Loucy (cell line): ENCODE measurements at regions not wholly inside any gene's neighbourhood (a gene's known extent, or its start where the extent isn't known, plus 50 kb on each side); places are given as distances from the start of the nearest gene placed in this dataset.
"Not testable (repeated sequence)": the region's sequence is repeated elsewhere in the genome, so short reads cannot be mapped to it uniquely, and the experiment has no call there.

Experiments
- H2AFZ ChIP-seq: fragments of 200-600 bp; sonication (generic); 2 replicates; pipeline ENCODE4 v1.6.0; 2016; ENCODE audit warnings: antibody characterized with exemption, mild to moderate bottlenecking, low read length, moderate library complexity
- H3F3A ChIP-seq: fragments of 200-600 bp; 2 replicates; pipeline ENCODE4 v1.6.0; 2016; ENCODE audit warnings: antibody characterized with exemption, low read depth, mild to moderate bottlenecking
- H3K27me3 ChIP-seq: fragments of 200-600 bp; sonication (generic); 2 replicates; pipeline ENCODE4 v1.6.1; 2014; ENCODE audit warnings: low read length, mild to moderate bottlenecking; ENCODE audit not compliant: insufficient read depth, poor library complexity, severe bottlenecking
- H3K36me3 ChIP-seq: fragments of 200-600 bp; sonication (generic); 2 replicates; pipeline ENCODE4 v1.6.1; 2016; ENCODE audit warnings: low read length; ENCODE audit not compliant: insufficient read depth
- H3K4me1 ChIP-seq: fragments of 200-600 bp; sonication (generic); 2 replicates; pipeline ENCODE4 v1.5.1; 2014; ENCODE audit warnings: low read length, mild to moderate bottlenecking; ENCODE audit not compliant: insufficient read depth, poor library complexity, severe bottlenecking
- H3K4me2 ChIP-seq: fragments of 200-600 bp; sonication (generic); 2 replicates; pipeline ENCODE4 v1.6.0; 2014; ENCODE audit warnings: antibody characterized with exemption, low read length, low read depth, mild to moderate bottlenecking; ENCODE audit not compliant: poor library complexity, severe bottlenecking
- H3K4me3 ChIP-seq: fragments of 200-600 bp; sonication (generic); 2 replicates; pipeline ENCODE4 v1.5.1; 2014; ENCODE audit warnings: low read length, mild to moderate bottlenecking, mixed read lengths; ENCODE audit not compliant: poor library complexity, severe bottlenecking
- H3K79me2 ChIP-seq: fragments of 200-600 bp; sonication (generic); 2 replicates; pipeline ENCODE4 v1.6.1; 2014; ENCODE audit warnings: low read length; ENCODE audit not compliant: insufficient read depth
- H3K9ac ChIP-seq: fragments of 200-600 bp; sonication (generic); 2 replicates; pipeline ENCODE4 v1.6.0; 2014; ENCODE audit warnings: mild to moderate bottlenecking, low read depth, low read length, moderate library complexity; ENCODE audit not compliant: poor library complexity, severe bottlenecking
- H3K9me2 ChIP-seq: fragments of 200-600 bp; sonication (generic); replicated peaks from 2 replicates; pipeline ENCODE4 v1.6.1; 2016; ENCODE audit warnings: low read depth, low read length, mixed read lengths
- H3K9me3 ChIP-seq: fragments of 200-600 bp; sonication (generic); 2 replicates; pipeline ENCODE4 v1.6.1; 2014; ENCODE audit warnings: mild to moderate bottlenecking, antibody characterized with exemption, low read length, low read depth; ENCODE audit not compliant: insufficient read depth
- H4K20me1 ChIP-seq: fragments of 200-600 bp; sonication (generic); 2 replicates; pipeline ENCODE4 v1.6.0; 2014; ENCODE audit warnings: antibody characterized with exemption, low read length, mild to moderate bottlenecking; ENCODE audit not compliant: insufficient read depth, poor library complexity, severe bottlenecking
- EZH2phosphoT487 ChIP-seq: fragments of 200-600 bp; IDR thresholded peaks from 2 replicates; pipeline ENCODE4 v1.6.1; 2018; ENCODE audit warnings: antibody characterized with exemption, mild to moderate bottlenecking, moderate library complexity, borderline replicate concordance
- TF ChIP-seq, protein P1 (sequence below): fragments of 200-600 bp; sonication (generic); conservative IDR thresholded peaks from 2 replicates; pipeline ENCODE4 v1.5.1; 2014; ENCODE audit warnings: mild to moderate bottlenecking, antibody characterized with exemption, low read length

- no peaks in the 10 kb centered on the region for H3K9me3 ChIP-seq
- 0 out of 2 replicates have a peak, but pooled peaks cover 4% of the 10 kb centered on the region for H3K9me2 ChIP-seq
- H3K27me3 ChIP-seq: no peaks in the 10 kb centered on the region
- H3K4me1 ChIP-seq: no peaks in the 10 kb centered on the region
- no peak overlapping the region for H3K9ac ChIP-seq
- no peak overlapping the region for H3K4me2 ChIP-seq
- TF ChIP-seq, protein P1, sequence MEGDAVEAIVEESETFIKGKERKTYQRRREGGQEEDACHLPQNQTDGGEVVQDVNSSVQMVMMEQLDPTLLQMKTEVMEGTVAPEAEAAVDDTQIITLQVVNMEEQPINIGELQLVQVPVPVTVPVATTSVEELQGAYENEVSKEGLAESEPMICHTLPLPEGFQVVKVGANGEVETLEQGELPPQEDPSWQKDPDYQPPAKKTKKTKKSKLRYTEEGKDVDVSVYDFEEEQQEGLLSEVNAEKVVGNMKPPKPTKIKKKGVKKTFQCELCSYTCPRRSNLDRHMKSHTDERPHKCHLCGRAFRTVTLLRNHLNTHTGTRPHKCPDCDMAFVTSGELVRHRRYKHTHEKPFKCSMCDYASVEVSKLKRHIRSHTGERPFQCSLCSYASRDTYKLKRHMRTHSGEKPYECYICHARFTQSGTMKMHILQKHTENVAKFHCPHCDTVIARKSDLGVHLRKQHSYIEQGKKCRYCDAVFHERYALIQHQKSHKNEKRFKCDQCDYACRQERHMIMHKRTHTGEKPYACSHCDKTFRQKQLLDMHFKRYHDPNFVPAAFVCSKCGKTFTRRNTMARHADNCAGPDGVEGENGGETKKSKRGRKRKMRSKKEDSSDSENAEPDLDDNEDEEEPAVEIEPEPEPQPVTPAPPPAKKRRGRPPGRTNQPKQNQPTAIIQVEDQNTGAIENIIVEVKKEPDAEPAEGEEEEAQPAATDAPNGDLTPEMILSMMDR: no peak
- TF ChIP-seq EZH2phosphoT487: no peak
- H3F3A ChIP-seq: no peaks in the 10 kb centered on the region
- no peak overlapping the region for H2AFZ ChIP-seq
- H3K4me3 ChIP-seq: no peak overlapping the region
- no peaks in the 10 kb centered on the region for H3K36me3 ChIP-seq
- H4K20me1 ChIP-seq: no peaks in the 10 kb centered on the region
- no peaks in the 10 kb centered on the region for H3K79me2 ChIP-seq
Measured at GRCh38 chr13:54611390-54611789, 1582.8 kb downstream of the OLFM4 start.

DNA sequence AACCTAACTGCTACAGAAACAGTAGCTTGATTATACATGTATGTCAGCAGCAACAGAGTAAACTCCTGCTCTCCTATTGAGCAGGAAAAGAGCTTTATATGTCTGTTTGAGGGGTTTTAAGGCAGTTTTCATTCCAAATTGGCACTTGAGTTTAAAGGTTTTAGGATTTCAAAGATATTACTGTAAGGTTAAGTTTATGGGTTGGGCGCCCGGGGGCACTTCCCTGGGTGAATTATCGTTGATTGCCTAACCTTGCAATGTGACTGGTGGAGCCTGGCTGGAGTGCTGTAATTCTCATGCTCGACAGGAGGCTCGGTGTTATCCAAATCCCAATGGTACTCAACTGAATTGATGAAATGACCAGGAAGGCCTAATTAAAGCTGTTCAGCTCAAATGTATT is 1586.1 kb downstream of the OLFM4 start:
- Histone ChIP-seq H3K79me2 (no peaks in the 10 kb centered on the region), H2AFZ (no peak overlapping the region), H3K36me3 (no peaks in the 10 kb centered on the region), H4K20me1 (no peaks in the 10 kb centered on the region), H3K4me1 (no peaks in the 10 kb centered on the region), H3K9me3 (no peaks in the 10 kb centered on the region), H3K4me3 (no peak overlapping the region), H3K9ac (no peak overlapping the region), H3K27me3 (no peaks in the 10 kb centered on the region), H3K4me2 (no peak overlapping the region), H3K9me2 (no peaks in the 10 kb centered on the region), H3F3A (no peaks in the 10 kb centered on the region)
- TF ChIP-seq, protein P1: no peak
- TF ChIP-seq EZH2phosphoT487: no peak

DNA sequence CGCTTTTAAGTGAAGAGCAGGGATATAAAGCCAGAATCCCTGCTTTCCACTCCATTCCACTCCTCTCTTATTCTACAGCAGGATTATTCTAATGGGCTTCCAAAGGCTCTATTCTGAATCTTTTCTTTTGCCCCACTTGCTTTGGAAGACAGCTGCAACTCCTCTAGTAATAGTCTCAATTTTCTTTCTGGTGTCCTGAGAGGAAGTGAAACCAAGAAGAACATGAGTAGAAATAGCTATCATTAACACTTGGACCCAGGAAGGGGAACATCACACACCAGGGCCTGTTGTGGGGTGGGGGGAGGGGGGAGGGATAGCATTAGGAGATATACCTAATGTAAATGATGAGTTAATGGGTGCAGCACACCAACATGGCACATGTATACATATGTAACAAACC is 1597.9 kb downstream of the OLFM4 start:
- H3K4me1 ChIP-seq, H3K9me2 ChIP-seq, H3K36me3 ChIP-seq, H3K27me3 ChIP-seq, H3K9ac ChIP-seq, H3K9me3 ChIP-seq, H3K79me2 ChIP-seq, H3K4me3 ChIP-seq, H2AFZ ChIP-seq, H3F3A ChIP-seq, H4K20me1 ChIP-seq, H3K4me2 ChIP-seq: not testable (repeated sequence)

GRCh38 chr13:54627646-54628372 is 1599.2 kb downstream of the OLFM4 start:
- H3K4me3 ChIP-seq: no peak overlapping the region
- H3K9ac ChIP-seq: no peak overlapping the region
- H3K4me1 ChIP-seq: no peaks in the 10 kb centered on the region
- no peaks in the 10 kb centered on the region for H3K9me3 ChIP-seq
- no peaks in the 10 kb centered on the region for H3K36me3 ChIP-seq
- no peak overlapping the region for H3K4me2 ChIP-seq
- H4K20me1 ChIP-seq: no peaks in the 10 kb centered on the region
- H3K9me2 ChIP-seq: no peaks in the 10 kb centered on the region
- no peak overlapping the region for H2AFZ ChIP-seq
- TF ChIP-seq EZH2phosphoT487: no peak
- TF ChIP-seq, protein P1: no peak
- H3F3A ChIP-seq: no peaks in the 10 kb centered on the region
- H3K79me2 ChIP-seq: no peaks in the 10 kb centered on the region
- H3K27me3 ChIP-seq: no peaks in the 10 kb centered on the region
